ENCODE measurements at regions not wholly inside any gene's neighbourhood (a gene's known extent, or its start where the extent isn't known, plus 50 kb on each side); places are given as distances from the start of the nearest gene placed in this dataset.
A peak's percentile ranks its signal among the peaks of the same experiment; 100 is the strongest.

DNA sequence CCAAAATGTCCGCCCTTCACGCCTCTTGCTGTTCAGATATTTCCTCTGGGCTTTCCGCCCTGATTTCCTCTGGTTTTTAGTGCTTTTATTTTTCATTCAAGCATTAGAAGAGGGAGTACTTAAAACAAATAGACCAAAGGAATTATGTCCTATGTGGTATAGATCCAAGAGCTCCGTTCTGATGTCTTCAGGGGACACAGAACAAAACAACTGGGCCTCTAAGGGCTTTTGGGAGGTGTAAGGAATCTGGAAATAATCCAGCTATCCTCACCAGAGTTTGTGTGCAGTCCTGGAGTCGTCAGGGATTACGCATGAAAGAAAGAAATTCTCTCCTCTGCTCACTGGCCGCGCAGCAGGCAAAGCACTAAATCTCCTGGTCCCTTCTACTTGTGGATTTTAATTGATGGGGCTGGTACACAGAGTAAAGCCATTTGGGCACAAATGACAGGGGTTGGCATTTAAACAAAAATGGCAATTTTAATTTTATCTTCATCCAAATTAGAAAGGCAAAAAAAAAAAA is 999.2 kb downstream of the ADGRL3 start:
- peak; percentile 33 for DNase-seq

DNA sequence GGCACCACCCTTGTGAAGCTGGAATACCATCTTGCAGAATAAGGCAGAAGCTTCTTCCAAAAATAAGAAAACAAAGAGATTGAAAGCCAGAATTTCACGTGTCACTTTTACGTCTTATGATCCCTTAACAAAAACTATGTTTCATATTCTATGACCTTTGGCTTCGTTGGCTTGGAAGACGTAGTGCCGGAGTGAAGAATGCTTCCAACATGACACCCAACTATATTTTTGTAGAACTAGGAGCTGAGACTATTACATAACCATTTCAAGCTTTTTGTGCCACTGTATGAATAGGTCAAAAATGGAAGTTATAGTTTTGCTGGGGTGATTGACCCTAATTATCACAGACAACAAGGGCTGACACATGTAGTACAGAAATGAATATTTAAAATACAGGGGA is 996.2 kb downstream of the ADGRL3 start:
- no peak for DNase-seq

DNA sequence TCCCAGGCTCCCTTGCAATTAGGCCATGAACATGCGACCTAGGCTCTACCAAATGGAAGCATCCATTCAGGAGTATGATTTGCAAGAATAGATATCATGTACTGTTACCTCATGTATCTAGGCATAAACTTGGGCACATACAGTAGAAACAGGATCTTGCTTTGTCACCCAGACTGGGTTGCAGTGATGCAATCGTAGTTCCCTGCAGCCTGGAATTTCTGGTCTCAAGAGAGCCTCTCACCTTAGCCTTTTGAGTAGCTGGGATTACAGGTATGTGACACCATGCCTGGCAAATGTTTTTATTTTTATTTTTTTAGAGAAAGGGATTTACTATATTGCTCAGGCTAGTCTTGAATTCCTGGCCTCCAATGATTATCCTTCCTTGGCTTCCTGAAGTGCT is 994.2 kb downstream of the ADGRL3 start:
- DNase-seq = peak; percentile 3

DNA sequence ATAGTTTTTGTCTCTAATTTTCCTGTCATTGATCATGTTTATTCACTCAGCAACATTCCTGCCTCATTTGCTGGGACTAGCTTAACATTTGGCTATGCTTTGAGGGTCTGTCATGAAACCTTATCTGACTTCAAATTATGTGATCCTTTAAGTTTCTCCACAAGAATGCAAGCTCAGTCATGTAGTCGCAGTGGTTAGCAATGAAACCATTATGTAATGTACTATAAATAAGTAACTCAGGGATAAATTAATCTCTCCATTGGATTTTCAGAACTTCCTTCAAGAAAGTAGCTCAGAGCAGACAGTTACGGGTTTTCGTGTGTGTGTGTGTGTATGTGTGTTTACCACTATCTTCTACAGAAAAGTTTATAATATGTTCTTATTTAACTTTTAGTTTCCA is 993.6 kb downstream of the ADGRL3 start:
- no peak for DNase-seq

DNA sequence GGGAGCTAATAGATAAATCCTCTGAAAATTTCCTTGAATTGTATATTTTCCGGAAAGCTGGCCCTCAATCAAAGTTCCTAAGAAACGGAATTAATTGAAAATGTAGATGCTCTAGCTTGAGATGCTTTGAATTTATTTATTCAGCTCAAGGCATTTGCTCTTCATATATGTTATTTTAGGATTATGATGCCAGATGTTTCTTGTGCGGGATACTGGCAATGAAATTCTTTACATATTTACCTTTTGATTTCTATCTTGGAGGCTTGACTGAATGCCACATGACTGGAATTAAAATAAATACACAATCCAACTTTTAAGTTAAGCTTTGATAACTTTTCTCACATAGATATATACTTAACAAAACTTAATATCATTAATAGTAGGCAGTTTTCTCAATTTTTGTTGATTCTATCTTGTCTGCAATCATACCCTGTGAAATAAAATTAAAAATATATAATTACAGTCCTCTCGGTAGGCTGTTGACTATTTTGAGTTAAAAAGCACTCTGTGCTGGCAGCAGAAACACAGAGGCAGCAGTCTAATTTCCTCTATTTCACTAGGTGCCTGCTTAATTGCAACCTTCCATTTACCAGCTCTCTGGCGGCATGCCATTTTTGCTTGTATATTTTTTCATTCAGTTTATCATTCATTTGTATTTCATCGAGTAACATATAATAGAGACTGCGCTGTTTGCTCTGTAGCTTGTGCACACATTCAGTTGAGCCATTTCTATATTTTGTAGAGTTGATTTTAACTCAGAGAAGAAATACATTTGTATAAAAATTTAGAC is 991.5 kb downstream of the ADGRL3 start:
- peak; percentile 91 for DNase-seq

DNA sequence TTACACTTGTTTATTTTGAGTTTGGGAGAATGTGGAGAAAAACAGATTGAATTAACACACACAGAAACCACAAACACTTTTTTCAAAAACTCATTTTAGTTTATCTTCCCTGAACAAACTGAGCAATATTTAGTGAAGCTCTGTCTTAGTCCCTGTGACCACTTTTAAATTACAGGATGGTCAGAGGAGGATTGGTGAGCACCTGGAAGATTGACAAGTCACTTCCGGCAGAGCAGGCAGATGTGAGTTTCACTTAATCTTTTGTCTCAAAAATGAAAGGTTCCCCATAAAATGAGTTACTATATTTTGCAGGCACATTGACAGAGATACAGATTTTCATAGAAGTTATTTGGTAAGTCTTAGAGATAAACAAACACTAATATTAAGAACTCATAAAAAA is 970.1 kb downstream of the ADGRL3 start:
- DNase-seq = no peak

DNA sequence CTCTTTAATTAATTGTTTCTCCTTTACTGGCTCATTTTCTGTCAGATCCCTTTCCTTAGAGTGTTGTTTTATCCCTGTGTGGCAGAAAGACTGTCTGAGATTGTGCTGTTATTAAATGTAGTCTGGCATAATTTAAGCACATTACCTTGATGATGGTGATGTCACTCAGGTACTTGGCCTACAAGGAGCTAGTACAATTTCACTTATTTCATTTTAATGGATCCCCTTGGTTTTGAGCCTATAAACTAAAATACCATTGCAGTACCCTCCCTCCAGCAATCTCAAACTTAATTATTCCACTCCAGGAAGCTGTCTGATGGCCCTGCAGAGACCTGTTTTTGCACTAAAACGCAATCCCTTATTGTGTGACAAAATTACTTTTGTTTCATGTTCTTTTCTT is 968.6 kb downstream of the ADGRL3 start:
- DNase-seq = no peak

DNA sequence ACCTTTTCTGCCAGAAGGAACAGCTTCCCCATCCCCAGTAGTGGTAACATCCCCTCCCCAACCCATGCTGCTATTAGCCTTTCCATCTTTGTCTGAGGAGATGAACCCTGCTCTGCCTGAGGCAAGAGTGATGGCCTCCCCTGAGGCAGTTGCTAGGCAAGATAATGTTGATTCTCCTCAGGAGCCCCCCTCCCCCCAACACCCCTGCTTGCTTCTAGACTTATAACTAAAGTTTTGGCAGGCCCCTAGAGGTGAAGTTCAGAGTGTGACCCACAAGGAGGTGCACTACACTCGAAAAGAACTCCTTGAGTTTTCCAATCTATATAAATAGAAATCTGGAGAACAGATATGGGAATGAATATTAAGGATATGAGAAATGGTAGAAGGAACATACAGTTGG is 962.5 kb downstream of the ADGRL3 start:
- DNase-seq = peak; percentile 3

DNA sequence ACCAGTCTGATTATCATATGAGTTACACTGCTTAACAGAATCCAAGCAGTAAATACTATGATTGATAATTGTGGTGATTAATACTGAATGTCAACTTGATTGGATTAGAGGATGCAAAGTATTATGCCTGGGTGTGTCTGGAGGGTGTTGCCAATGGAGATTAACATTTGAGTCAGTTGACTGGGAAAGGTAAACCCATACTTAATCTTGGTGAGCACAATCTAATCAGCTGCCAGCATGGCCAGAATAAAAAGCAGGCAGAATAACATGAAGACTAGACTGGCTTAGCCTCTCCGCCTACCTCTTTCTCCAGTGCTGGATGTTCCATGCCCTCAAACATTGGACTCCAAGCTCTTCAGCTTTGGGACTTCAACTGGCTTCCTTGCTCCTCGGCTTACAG is 961.3 kb downstream of the ADGRL3 start:
- peak; percentile 1 for DNase-seq

DNA sequence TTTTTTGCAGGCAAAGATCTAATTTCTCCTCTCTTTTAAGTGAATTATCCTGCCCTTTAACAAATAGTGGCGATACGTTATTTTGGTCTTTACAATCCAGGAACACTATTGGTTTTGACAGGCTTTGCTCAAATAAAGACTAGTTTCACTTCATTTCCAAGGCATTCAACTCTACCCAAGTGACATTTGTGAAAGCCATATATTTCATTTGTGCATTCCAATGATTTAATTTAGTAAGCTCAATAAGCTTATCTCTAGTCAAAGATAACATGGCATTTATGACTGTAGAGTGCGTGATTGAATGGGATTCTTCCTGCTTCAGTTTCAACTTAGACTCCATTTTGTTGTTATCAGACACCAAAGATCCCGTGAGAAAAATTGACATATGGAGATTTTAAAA is 959.8 kb downstream of the ADGRL3 start:
- no peak for DNase-seq

DNA sequence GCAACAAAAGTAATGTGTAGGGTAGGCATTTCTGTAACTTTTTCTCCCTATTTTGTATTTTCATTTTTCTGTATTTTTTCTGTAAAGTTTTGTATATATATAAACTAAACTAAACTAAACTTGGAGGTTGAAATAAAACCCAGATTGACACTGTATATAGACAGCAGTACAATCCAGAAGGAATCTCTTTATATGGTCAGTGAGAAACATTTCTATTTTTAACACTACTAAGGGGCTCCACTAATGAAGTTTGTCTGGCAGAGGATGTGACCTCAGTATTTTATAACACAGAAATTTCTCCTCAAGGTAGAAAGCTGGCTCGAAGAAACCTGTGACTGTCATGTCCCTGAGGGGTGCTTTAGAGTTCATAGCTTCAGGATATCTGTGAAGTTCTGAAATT is 959.2 kb downstream of the ADGRL3 start:
- DNase-seq = no peak

DNA sequence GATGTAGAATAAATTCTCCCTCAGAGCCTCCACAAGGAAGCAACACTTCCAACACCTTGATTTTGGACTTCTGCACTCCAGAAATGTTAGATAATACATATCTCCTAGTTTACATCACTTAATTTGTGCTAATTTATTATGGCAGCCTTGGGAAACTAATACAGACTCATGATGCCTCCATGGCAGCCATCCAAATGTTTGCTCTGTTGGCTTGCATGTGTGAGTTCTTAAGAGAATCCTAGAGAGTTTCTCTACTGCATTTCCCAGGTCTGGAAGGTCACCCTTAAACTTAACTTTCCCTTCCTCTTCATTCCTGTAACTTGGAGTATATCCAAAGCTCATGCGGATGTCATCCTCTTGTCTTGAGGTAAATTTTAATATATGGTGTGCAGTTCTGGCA is 956.1 kb downstream of the ADGRL3 start:
- no peak for DNase-seq

DNA sequence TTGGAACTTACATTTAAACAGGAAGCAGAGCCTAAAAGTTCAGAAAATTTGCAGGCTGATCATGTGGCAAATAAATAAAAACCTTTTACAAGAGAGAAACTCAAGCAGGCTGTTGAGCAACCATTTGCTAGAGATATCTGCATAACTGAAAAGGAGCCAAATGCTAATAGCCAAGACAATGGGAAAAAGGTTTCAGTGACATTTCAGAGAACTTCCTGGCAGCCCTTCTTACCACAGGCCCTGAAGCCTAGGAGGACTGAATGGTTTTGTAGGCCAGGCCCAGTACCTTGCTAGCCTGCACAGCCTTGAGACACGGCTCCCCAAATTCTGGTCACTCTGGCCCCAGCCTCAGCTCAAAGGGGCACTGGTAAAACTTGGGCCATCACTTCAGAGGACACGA is 945.1 kb downstream of the ADGRL3 start:
- no peak for DNase-seq

DNA sequence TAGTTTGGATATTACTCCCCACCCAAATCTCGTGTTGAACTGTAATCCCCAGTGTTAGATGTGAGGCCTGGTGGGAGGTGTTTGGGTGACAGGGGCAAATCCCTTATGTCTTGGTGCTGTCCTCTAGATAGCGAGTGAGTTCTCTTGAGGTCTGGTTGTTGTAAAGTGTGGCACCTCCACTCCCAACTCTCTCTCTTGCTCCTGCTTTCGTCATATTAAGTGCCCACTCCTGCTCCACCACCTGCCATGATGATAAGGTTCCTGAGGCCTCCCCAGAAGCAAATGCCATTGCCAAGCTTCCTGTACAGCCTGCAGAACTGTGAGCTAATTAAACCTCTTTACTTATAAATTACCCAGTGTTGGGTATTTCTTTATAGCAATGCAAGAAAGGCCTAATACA is 944.3 kb downstream of the ADGRL3 start:
- no peak for DNase-seq

DNA sequence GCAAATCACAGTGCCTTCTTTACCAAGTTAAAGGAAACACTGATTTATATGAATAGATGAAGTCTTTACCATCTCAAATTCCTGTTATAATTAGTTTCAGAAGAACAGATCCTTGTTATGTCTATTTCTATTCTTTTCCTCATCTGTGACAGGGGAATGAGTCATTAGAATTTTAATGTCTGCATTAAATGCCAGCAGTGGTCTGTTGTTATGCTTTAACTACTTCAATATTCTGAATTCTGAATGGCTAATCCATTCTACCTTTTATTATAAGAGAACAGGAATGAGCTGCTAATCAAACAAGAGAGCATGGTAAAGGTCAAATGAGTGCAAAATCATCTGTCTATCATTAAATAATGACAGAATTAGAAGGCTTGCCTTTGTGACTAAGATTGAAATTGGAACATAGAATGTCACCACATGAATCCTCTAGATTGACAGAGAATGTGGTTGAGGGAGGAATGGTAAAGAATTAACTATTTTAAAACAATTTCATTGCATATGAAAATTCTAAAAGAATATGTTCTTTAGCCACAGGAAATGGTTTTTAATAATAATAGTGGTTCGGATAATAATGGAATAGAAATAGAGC is 935.5 kb downstream of the ADGRL3 start:
- no peak for DNase-seq

DNA sequence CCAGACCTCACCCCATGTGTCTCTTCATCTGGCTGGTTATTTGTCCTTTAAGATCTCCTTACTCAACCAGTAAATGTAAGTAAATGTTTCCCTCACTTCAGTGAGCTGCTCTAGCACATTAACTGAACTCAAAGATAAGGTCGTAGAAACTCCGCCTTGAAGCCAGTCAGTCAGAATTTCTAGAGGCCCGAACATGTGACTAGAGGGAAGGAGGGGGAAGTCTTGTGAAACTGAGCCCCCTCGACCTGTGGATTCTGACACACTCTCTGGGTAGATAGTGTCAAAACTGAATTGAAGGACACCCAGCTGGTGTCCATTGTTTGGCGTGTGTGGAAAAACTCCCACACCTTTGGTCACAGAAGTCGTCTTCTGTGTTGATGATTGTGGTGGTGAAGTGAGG is 933.9 kb downstream of the ADGRL3 start:
- DNase-seq = no peak

DNA sequence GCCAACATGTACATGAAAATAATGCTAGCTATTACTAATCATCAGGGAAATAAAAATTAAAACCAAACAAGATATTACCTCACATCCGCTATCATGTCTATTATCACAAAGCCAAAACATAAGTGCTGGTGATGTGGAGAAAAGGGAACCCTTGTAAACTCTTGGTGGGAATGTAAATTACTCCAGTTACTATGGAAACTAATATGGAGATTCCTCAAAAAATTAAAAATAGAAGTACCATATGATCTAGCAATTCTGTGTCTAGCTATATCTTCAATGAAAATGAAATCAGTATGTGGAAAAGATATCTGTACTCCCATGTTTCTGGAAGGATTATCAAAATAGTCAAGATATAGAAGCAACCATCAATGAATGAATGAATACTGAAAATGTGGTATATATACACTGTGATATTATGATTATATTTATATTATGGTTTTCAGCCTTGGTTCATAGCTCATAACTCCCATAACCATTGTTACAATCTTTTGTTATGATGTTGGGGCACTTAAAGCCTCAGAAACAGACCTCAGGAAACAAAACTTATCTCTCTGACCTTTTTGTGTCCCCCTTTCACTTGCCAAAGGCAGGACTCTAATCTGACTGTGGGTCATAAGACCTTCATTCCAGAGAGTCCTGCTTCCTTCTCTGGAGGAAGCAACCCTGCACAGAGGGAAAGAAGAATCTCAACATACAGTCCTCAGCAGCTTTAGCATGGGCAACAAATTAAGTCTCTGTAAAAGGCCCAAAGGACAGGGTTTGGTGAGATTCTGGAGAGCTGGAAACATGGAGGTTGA is 933.2 kb downstream of the ADGRL3 start:
- no peak for DNase-seq

DNA sequence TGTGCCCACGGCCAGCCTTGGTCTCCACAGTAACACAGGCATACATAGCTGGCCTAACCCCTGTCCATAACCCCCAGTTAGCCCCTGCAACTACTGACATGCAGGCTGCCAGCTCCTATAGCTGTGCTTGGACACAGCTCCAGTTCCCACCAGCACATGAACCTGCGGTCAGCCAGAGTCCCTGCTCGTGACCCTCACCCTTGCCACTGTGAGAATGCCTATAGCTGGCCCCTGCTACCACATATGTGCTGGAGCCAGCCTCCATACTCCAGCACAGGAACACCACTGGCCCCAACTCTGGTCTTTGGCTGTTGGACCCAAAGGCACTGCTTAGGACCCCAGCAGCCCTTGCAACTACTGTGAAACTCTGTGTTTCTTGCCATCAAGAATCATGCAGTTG is 930.9 kb downstream of the ADGRL3 start:
- DNase-seq = no peak

DNA sequence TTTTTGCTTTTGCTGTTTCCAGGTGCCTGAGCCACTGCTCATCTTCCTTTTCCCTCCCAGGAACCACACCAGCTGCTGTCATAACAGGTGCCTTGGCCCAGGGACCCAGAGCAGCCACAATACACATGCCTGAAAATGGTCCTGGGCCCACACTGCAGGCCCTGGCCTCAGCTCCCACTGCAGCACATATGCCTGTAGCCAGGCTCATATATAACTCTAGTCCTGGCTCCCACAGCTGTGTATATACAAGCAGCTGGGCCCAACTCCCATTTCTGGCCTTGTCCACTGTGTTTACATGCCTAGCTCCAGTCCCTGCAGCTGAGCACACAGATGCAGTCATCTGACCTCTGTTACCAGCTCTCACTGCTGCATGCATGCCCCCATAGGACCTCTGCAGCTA is 930.5 kb downstream of the ADGRL3 start:
- DNase-seq = peak; percentile 72

DNA sequence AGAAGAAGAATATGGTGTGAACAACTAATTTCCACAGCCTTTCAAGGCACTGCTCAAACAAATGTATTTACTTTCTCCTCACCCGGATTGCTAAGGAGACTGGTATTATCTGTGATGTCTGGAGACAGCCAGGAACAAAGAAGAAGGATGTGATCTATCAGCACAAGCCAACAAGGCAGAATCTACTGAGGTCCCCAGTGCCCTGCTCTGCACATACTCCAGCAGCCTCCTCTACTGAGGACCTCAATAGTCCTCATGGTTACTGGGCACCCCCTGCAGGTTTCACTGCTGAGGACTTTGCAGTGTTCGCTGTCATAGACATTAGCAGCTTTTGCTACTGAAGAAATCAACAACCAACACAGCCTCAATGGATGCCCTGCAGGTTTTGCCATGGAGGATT is 930.1 kb downstream of the ADGRL3 start:
- peak; percentile 25 for DNase-seq
